GM04504 (cell line): ENCODE measurements at regions not wholly inside any gene's neighbourhood (a gene's known extent, or its start where the extent isn't known, plus 50 kb on each side); places are given as distances from the start of the nearest gene placed in this dataset.

Experiments used
- DNase-seq: peaks from one replicate; pipeline ENCODE4 v3.0.0-alpha.2; 2012; ENCODE audit warnings: low read depth

- DNase-seq, result no peak
These were observed 50.0 kb downstream of the PABIR2 start for GRCh38 chrX:134747006-134747405.

DNA sequence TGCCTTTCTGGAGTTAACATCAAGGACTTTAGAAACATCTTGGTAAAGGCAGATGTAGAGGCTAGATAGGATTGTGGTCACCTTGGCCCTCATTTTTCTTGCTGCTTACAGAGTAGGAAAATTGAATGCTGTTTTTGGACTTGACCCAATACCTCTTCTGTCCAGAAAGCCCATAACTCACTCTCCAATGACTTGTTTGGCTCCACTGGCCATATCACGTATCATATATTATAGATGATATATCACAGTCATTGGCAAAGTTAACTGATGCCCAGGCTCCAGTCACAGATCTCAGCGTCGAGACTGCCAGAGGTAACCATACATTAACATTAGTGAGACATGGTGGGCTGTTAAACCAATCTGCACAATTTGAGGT is 50.6 kb downstream of the PABIR2 start:
- DNase-seq, result no peak

DNA sequence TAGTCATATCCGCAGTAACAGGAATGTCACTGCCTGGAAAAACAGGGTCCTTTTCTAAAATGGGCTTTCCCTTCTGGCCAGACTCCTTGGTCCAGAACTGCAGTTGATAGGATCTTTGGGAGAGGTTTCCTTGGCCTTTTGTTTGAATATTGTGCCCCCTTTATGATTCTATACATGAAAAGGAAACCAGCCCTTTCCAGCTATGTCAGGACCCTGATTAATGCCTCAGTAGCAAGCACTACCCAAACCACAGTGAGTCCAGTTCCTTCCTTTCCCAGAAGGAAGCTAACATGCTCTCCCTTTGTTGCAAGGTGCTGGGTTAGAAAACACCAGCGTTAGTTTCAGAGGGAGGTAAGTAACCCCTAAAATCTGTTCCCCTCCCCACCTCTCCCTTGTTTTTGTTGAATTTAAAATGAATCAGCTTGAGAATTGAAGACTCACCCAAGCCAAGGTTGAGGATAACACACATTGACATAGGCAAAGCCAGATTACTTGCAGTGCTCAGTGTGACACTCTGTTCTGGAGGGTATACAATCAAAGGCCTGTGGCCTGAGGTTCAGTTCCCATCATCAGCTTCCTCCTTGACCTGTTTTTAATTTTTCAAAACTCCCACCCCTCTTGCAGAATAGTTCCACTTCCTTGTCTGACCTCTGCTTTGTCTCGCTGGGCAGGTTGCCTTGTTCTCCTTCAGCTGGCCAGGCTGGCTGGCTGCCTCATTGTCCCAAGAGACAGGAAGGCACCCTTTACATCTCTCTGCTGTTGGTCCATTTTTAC is 51.2 kb downstream of the PABIR2 start:
- DNase-seq, result no peak

DNA sequence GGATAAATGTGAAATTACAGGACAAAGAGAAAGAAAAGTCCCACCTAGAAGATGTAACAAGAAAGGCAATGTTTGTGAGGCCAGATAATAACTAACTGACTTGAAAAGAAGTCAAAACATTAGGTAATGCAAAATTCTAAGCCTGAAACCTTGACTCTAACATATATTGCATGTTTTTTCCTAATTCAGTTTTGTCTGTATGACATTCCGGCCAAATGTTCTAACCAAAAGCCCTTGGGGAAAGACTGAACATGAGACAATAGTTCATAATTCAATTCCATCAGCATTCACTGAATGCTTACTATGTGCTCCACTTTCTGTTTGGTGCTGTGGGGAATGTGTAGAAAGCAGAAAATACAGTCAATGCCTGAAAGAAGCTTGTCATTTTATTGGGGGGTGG is 53.9 kb downstream of the PABIR2 start:
- no peak for DNase-seq

- no peak for DNase-seq
These were observed 54.4 kb downstream of the PABIR2 start for GRCh38 chrX:134742573-134742972.

- DNase-seq, result no peak
These were observed 55.3 kb downstream of the PABIR2 start for GRCh38 chrX:134741746-134742145.

DNA sequence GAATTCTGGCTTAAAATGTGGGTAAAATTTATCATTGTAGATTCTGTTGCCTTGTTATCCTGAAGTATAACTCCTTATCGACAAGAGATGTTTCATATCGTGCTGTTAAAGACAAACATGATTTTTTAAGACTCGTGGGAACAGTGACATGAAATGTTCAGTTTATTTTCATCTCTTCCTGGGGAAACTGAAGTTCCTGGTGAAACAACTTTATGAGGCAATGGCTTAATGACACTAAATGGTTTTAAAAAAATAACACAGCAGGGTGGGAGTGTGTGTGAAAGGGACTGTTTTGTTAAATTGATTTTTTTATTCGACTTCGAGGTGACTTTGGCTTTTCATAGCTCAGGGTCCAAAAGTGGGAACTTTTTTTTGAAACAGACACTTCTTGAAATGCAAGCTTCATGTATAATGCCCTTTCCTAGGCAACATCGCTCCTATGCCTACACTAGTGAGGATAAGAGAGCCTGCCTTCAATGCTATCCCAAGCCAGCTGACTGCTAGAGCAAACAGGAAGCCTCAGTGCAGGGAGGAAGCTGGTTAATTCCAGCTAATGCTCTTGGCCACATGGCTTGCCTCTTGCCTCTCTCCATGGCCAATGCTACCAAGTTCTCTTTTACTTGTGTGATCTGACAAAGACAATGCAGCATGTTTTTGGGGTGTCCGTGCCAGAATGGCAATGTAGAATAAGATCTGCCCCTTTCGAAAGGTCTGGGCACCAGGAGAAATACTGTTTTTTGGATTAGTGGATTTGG is 57.8 kb downstream of the PABIR2 start:
- DNase-seq, result no peak

- no peak for DNase-seq
These were observed 58.6 kb downstream of the PABIR2 start for GRCh38 chrX:134738445-134738844.

GRCh38 chrX:134737721-134738369 is 59.2 kb downstream of the PABIR2 start:
- DNase-seq, result no peak

- peak; percentile 27 for DNase-seq
These were observed 59.9 kb downstream of the PABIR2 start for GRCh38 chrX:134737061-134737460.

DNA sequence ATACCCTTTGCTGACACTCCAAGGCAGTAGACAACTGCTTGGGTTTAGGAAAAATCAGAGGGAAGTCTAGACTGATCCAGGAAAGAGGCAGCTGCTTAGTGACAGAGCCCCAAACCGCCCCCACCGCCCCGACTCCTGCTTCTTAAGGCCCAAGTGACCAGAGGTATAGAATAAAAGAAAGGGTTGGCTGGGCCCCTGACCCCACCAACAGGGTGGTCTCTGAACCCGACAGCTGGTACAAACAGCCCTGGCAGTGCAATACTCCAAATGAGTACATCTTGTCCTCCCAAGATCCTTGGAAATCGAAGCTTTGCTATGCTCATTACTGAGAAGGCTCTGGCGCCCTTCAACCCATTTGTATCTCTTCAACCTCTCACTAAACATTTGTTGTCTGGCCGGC is 60.6 kb downstream of the PABIR2 start:
- no peak for DNase-seq

- no peak for DNase-seq
These were observed 62.0 kb downstream of the PABIR2 start for GRCh38 chrX:134735015-134735414.

- DNase-seq, result peak; percentile 47
These were observed 62.5 kb downstream of the PABIR2 start for GRCh38 chrX:134734466-134734952.

- no peak for DNase-seq
These were observed 63.4 kb downstream of the PABIR2 start for GRCh38 chrX:134733591-134733990.

GRCh38 chrX:134732676-134733075 is 64.3 kb downstream of the PABIR2 start:
- DNase-seq, result no peak

GRCh38 chrX:134732152-134732551 is 64.9 kb downstream of the PABIR2 start:
- DNase-seq, result no peak

GRCh38 chrX:134727363-134727762 is 69.1 kb upstream of the PLAC1 start:
- DNase-seq, result no peak

- no peak for DNase-seq
These were observed 66.9 kb upstream of the PLAC1 start for GRCh38 chrX:134725103-134725690.

- no peak for DNase-seq
These were observed 63.7 kb upstream of the PLAC1 start for GRCh38 chrX:134721766-134722532.

DNA sequence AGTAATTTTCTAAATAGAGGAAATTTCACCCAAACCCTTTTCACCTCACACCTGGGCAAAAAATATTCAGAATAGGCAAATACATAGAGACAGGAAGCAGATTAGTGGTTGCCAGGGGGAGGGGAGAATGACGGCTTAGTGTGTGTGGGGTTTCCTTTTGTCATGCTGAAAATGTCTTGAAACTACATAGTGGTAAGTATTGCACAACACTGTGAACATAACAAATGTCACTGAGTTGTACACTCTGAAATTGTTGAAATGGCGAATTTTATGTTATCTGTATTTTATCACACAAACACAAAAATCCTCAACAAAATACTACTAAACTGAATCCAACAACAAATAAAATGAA is 60.7 kb upstream of the PLAC1 start:
- no peak for DNase-seq

- DNase-seq, result peak; percentile 99
These were observed 60.1 kb upstream of the PLAC1 start for GRCh38 chrX:134718105-134718965.
